ENCODE measurements at regions not wholly inside any gene's neighbourhood (a gene's known extent, or its start where the extent isn't known, plus 50 kb on each side); places are given as distances from the start of the nearest gene placed in this dataset.
"Not testable (repeated sequence)": the region's sequence is repeated elsewhere in the genome, so short reads cannot be mapped to it uniquely, and the experiment has no call there.

GRCh38 chr15:88997531-88997930 lies 84.4 kb upstream of the MFGE8 start:
- no peak for DNase-seq

- DNase-seq, result no peak
These were observed 86.0 kb upstream of the MFGE8 start for GRCh38 chr15:88998980-88999713.

GRCh38 chr15:89001708-89002275 lies 86.5 kb upstream of the ABHD2 start:
- not testable (repeated sequence) for DNase-seq

GRCh38 chr15:89002281-89002761 lies 85.9 kb upstream of the ABHD2 start:
- DNase-seq, result no peak

- no peak for DNase-seq
These were observed 85.4 kb upstream of the ABHD2 start for GRCh38 chr15:89002830-89003229.

- DNase-seq, result no peak
These were observed 84.2 kb upstream of the ABHD2 start for GRCh38 chr15:89003865-89004725.

- DNase-seq, result no peak
These were observed 83.6 kb upstream of the ABHD2 start for GRCh38 chr15:89004726-89005030.

GRCh38 chr15:89007527-89007926 lies 80.7 kb upstream of the ABHD2 start:
- DNase-seq, result not testable (repeated sequence)

- DNase-seq, result no peak
These were observed 80.3 kb upstream of the ABHD2 start for GRCh38 chr15:89007989-89008388.

- no peak for DNase-seq
These were observed 79.2 kb upstream of the ABHD2 start for GRCh38 chr15:89009080-89009479.

- DNase-seq, result no peak
These were observed 72.7 kb upstream of the ABHD2 start for GRCh38 chr15:89015412-89016097.

GRCh38 chr15:89016549-89017041 lies 71.7 kb upstream of the ABHD2 start:
- no peak for DNase-seq

GRCh38 chr15:89017370-89018066 lies 70.7 kb upstream of the ABHD2 start:
- peak; percentile 2 to 9 for DNase-seq

GRCh38 chr15:89018207-89018606 lies 70.0 kb upstream of the ABHD2 start:
- DNase-seq, result no peak

GRCh38 chr15:89019436-89019835 lies 68.8 kb upstream of the ABHD2 start:
- DNase-seq, result no peak

GRCh38 chr15:89021224-89021623 lies 67.0 kb upstream of the ABHD2 start:
- DNase-seq, result no peak

- DNase-seq, result not testable (repeated sequence)
These were observed 66.4 kb upstream of the ABHD2 start for GRCh38 chr15:89021886-89022285.

GRCh38 chr15:89023311-89023961 lies 64.8 kb upstream of the ABHD2 start:
- no peak for DNase-seq

- DNase-seq, result no peak
These were observed 63.8 kb upstream of the ABHD2 start for GRCh38 chr15:89024418-89024817.

GRCh38 chr15:89026167-89026566 lies 62.1 kb upstream of the ABHD2 start:
- DNase-seq, result no peak

- DNase-seq, result no peak
These were observed 60.2 kb upstream of the ABHD2 start for GRCh38 chr15:89028036-89028435.

- DNase-seq, result no peak
These were observed 57.9 kb upstream of the ABHD2 start for GRCh38 chr15:89030311-89030710.
